ENCODE measurements at regions not wholly inside any gene's neighbourhood (a gene's known extent, or its start where the extent isn't known, plus 50 kb on each side); places are given as distances from the start of the nearest gene placed in this dataset.

GRCh38 chr3:193051314-193051713, 133.7 kb upstream of the MB21D2 start:
- TF ChIP-seq, protein P1, sequence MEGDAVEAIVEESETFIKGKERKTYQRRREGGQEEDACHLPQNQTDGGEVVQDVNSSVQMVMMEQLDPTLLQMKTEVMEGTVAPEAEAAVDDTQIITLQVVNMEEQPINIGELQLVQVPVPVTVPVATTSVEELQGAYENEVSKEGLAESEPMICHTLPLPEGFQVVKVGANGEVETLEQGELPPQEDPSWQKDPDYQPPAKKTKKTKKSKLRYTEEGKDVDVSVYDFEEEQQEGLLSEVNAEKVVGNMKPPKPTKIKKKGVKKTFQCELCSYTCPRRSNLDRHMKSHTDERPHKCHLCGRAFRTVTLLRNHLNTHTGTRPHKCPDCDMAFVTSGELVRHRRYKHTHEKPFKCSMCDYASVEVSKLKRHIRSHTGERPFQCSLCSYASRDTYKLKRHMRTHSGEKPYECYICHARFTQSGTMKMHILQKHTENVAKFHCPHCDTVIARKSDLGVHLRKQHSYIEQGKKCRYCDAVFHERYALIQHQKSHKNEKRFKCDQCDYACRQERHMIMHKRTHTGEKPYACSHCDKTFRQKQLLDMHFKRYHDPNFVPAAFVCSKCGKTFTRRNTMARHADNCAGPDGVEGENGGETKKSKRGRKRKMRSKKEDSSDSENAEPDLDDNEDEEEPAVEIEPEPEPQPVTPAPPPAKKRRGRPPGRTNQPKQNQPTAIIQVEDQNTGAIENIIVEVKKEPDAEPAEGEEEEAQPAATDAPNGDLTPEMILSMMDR (IDR thresholded peaks at IDR 0.05; ENCODE audit: low read depth, low read length, poor library complexity, severe bottlenecking), result no peak
- TF ChIP-seq EZH2phosphoT487 (IDR thresholded peaks at IDR 0.05; ENCODE audit: borderline replicate concordance, low read length), result no peak
